ENCODE measurements at regions not wholly inside any gene's neighbourhood (a gene's known extent, or its start where the extent isn't known, plus 50 kb on each side); places are given as distances from the start of the nearest gene placed in this dataset.

DNA sequence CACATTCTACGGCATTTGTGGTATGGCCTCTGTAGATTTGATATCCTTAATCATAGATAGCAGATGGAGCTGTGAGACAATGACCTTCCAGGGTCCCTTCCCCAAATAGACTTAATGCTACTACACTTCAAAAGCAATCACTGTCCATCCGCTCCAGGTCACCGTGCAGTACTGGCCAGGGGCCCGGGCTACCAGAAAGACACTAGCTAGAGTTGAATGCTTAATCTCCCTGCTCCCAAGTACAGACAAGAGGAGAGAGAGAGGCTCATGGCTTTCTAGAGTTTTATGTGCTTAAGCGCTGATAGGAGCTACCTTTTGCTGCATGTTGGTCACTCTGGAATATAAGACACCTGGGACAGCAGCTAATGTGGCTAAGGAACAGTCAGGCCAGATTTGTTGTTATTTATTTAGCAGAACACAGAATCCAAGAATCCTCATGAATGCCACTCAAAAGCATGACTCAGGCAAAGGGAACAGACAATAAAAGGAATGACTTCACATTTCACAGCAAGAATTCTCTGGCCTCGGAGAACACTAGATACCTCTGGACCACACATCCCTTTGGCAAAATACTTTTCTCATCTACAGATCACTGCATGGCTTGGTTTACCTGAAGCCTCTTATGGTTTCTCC lies 165.0 kb downstream of the LACC1 start:
- BruUV-seq (replicated peaks) = no TSS peak
- no peak for ATAC-seq
- 48% methylated on average over 2 of the region's 6 CpGs for WGBS (ENCODE audit: low lambda C conversion rate)
- H3K4me1 ChIP-seq (ENCODE audit: insufficient read depth, low read length) = no peaks in the 10 kb centered on the region
- no peak overlapping the region for H3K9ac ChIP-seq (ENCODE audit: insufficient read depth, low read depth, low read length)
- H3K4me2 ChIP-seq (ENCODE audit: low read depth, low read length) = no peak overlapping the region
- intact Hi-C loops (cut with micrococcal nuclease; ENCODE audit: unreplicated experiment) = no loop called here
- no peaks in the 10 kb centered on the region for H3K79me2 ChIP-seq (ENCODE audit: insufficient read depth, low read length)
- H2AFZ ChIP-seq (ENCODE audit: low read length) = no peak overlapping the region
- TF ChIP-seq, protein P1, sequence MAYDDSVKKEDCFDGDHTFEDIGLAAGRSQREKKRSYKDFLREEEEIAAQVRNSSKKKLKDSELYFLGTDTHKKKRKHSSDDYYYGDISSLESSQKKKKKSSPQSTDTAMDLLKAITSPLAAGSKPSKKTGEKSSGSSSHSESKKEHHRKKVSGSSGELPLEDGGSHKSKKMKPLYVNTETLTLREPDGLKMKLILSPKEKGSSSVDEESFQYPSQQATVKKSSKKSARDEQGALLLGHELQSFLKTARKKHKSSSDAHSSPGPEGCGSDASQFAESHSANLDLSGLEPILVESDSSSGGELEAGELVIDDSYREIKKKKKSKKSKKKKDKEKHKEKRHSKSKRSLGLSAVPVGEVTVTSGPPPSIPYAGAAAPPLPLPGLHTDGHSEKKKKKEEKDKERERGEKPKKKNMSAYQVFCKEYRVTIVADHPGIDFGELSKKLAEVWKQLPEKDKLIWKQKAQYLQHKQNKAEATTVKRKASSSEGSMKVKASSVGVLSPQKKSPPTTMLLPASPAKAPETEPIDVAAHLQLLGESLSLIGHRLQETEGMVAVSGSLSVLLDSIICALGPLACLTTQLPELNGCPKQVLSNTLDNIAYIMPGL (CRISPR knock-in tag; IDR thresholded peaks at IDR 0.05; ENCODE audit: borderline replicate concordance in 1 of 2, low read depth in 1 of 2) = no peak
- TF ChIP-seq RAD51 (IDR thresholded peaks at IDR 0.05; ENCODE audit: borderline replicate concordance) = no peak
- no peak for TF ChIP-seq ZFP62 (CRISPR knock-in tag; IDR thresholded peaks at IDR 0.05)
- no peak for TF ChIP-seq IRX3 (CRISPR knock-in tag; IDR thresholded peaks at IDR 0.05; ENCODE audit: borderline replicate concordance, low read depth)
- no peak for DNase-seq (ENCODE audit: low spot score)
- in situ Hi-C loops (cut with HindIII; ENCODE audit: extremely low pct_ligation_motif_present, low pct_unique_long_range_greater_than_20kb) = loop anchor here (5.0 kb wide), 1 partner anchor 137 kb away; no protein-coding TSS in a partner anchor
- ChIA-PET POLR2A (no interaction called here), CTCF (ENCODE audit: low intra/inter-chr PET ratio, low total read pairs) (no interaction called here)
- H3K27ac ChIP-seq (ENCODE audit: extremely low read length, insufficient read depth, low read length) = no peak overlapping the region
- FAIRE-seq = no peak
- no peaks in the 10 kb centered on the region for H3K9me3 ChIP-seq (ENCODE audit: low read length)
- no peaks in the 10 kb centered on the region for H4K20me1 ChIP-seq (ENCODE audit: insufficient read depth, low read length)
- no peaks in the 10 kb centered on the region for H3K36me3 ChIP-seq (replicated peaks in 1 of 2; ENCODE audit: control insufficient read depth in 1 of 2, insufficient read depth in 2 of 2, low read length in 2 of 2)
- H3K27me3 ChIP-seq (ENCODE audit: control insufficient read depth in 1 of 2, insufficient read depth in 2 of 2, low read length in 2 of 2) = no peaks in the 10 kb centered on the region
- no peak overlapping the region for H3K4me3 ChIP-seq (replicated peaks in 1 of 3; ENCODE audit: insufficient read depth in 1 of 3, low read depth in 2 of 3, low read length in 3 of 3)

DNA sequence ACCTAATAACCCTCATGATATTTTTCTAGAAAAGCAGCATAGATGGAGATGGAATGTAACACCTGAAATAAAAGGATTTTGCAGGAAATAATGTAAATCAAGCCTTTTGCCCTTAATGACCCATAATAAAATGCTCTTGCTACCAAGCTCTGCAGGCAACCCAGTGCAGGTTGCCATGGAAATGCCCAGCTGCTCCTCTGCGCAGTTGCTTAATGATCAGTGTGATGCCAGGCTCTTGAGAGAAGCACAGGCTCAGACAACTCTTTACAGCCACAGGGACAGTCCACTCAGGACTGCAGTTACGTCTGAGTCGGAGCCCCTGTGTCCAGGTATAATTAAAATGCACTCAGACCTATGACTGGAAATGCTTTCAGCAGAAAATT lies 165.5 kb downstream of the LACC1 start:
- Histone ChIP-seq H3K27me3 (ENCODE audit: control insufficient read depth in 1 of 2, insufficient read depth in 2 of 2, low read length in 2 of 2) (no peaks in the 10 kb centered on the region), H3K4me2 (ENCODE audit: low read depth, low read length) (no peak overlapping the region), H3K9me3 (ENCODE audit: low read length) (no peaks in the 10 kb centered on the region), H3K27ac (ENCODE audit: extremely low read length, insufficient read depth, low read length) (no peak overlapping the region), H2AFZ (ENCODE audit: low read length) (no peak overlapping the region), H3K4me1 (ENCODE audit: insufficient read depth, low read length) (no peaks in the 10 kb centered on the region), H3K36me3 (replicated peaks in 1 of 2; ENCODE audit: control insufficient read depth in 1 of 2, insufficient read depth in 2 of 2, low read length in 2 of 2) (no peaks in the 10 kb centered on the region), H4K20me1 (ENCODE audit: insufficient read depth, low read length) (no peaks in the 10 kb centered on the region), H3K79me2 (ENCODE audit: insufficient read depth, low read length) (no peaks in the 10 kb centered on the region), H3K4me3 (replicated peaks in 1 of 3; ENCODE audit: insufficient read depth in 1 of 3, low read depth in 2 of 3, low read length in 3 of 3) (no peak overlapping the region), H3K9ac (ENCODE audit: insufficient read depth, low read depth, low read length) (no peak overlapping the region)
- in situ Hi-C loops (cut with HindIII; ENCODE audit: extremely low pct_ligation_motif_present, low pct_unique_long_range_greater_than_20kb) = loop anchor here (5.0 kb wide), 1 partner anchor 138 kb away; no protein-coding TSS in a partner anchor
- POLR2A ChIA-PET = interaction anchor here (1.4 kb wide), 1 partner anchor 392 kb away, joined by 3 read pairs; no protein-coding TSS in a partner anchor
- TF ChIP-seq, protein P2, sequence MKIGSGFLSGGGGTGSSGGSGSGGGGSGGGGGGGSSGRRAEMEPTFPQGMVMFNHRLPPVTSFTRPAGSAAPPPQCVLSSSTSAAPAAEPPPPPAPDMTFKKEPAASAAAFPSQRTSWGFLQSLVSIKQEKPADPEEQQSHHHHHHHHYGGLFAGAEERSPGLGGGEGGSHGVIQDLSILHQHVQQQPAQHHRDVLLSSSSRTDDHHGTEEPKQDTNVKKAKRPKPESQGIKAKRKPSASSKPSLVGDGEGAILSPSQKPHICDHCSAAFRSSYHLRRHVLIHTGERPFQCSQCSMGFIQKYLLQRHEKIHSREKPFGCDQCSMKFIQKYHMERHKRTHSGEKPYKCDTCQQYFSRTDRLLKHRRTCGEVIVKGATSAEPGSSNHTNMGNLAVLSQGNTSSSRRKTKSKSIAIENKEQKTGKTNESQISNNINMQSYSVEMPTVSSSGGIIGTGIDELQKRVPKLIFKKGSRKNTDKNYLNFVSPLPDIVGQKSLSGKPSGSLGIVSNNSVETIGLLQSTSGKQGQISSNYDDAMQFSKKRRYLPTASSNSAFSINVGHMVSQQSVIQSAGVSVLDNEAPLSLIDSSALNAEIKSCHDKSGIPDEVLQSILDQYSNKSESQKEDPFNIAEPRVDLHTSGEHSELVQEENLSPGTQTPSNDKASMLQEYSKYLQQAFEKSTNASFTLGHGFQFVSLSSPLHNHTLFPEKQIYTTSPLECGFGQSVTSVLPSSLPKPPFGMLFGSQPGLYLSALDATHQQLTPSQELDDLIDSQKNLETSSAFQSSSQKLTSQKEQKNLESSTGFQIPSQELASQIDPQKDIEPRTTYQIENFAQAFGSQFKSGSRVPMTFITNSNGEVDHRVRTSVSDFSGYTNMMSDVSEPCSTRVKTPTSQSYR (CRISPR knock-in tag; IDR thresholded peaks at IDR 0.05; ENCODE audit: borderline replicate concordance) = no peak
- no peak for TF ChIP-seq ZFP1 (CRISPR knock-in tag; IDR thresholded peaks at IDR 0.05)
- WGBS (ENCODE audit: low lambda C conversion rate) = 0% methylated on average over 3 of the region's 3 CpGs
- intact Hi-C loops (cut with micrococcal nuclease; ENCODE audit: unreplicated experiment) = no loop called here
- ATAC-seq = no peak
- no peak for DNase-seq (ENCODE audit: low spot score)
- FAIRE-seq = no peak
- CTCF ChIA-PET (ENCODE audit: low intra/inter-chr PET ratio, low total read pairs) = no interaction called here
- no TSS peak for BruUV-seq (replicated peaks)
